ENCODE measurements at regions not wholly inside any gene's neighbourhood (a gene's known extent, or its start where the extent isn't known, plus 50 kb on each side); places are given as distances from the start of the nearest gene placed in this dataset.
A peak's percentile ranks its signal among the peaks of the same experiment; 100 is the strongest.

DNA sequence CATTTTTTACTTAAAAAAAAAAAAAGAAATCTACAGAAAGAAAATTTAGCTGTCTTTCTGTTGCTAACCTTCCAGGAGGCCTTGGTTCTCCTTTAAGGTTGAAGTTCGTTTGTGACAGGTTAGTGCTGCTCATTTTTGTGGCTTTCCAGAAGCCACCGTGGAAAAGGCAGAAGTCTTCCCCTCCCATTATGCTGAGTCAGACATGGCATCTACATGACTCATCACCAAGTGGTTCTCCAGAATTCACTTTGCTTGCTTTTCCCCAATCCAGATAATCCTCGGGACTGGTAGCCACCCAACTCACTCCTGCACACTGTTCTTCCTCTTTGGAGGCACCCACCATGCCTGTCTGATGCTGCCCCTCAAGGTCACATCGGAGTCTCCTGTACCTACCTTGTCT, 228.7 kb downstream of the PIK3C3 start:
- DNase-seq: peak in 4 of 42 donors; percentile 5 to 25 (median 8)
- intact Hi-C loops (cut with DNase I): no loop called here

DNA sequence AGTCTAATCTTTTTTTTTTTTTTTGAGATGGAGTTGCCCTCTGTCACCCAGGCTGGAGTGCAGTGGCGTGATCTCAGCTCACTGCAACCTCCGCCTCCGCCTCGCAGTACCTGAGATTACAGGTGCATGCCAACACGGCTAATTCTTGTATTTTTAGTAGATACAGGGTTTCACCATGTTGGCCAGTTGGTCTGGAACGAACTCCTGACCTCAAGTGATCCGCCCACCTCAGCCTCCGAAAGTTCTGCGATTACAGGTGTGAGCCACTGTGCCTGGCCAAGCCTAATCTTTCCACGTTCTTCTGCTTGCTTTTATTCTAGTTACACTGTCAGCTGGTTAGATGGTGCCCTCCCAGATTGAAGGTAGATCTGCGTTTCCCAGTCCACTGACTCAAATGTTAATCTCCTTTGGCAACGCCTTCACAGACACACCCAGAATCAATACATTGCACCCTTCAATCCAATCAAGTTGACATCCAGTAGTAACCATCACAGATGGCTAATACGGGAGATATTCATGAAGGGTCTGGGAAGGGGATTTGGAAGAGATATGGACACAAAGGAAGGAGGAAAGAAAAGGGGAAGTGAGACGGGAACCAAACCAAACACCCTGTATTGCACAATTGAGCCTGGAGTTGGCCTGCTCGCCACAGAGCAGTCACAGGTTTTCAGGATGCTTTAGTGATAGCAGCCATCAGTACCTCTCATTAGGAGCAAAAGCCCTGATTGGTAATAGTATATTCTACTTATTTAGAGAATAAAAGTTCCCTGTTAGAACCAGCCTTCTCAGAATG, 229.8 kb downstream of the PIK3C3 start:
- DNase-seq: no peak
- intact Hi-C loops (cut with DNase I): no loop called here

DNA sequence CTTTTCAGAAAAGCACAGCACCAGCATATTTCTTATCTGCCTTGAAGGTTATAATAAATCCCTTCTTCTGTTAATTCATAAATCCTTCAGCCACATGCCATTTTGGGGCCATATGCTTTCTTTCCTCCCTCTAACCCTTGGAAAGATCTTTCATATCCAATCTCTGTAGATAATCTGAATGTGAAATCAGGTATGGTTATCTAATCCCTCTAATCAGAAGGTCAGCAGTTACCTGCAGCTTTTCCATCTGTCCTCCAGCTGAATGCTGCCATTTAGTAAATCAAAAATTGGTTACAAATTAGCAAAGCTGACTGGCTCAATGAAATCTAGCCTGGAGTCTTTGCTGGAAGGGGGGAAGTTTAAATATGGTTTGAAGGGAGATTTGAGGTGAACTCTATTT, 230.5 kb downstream of the PIK3C3 start:
- no peak for DNase-seq
- intact Hi-C loops (cut with DNase I): no loop called here

DNA sequence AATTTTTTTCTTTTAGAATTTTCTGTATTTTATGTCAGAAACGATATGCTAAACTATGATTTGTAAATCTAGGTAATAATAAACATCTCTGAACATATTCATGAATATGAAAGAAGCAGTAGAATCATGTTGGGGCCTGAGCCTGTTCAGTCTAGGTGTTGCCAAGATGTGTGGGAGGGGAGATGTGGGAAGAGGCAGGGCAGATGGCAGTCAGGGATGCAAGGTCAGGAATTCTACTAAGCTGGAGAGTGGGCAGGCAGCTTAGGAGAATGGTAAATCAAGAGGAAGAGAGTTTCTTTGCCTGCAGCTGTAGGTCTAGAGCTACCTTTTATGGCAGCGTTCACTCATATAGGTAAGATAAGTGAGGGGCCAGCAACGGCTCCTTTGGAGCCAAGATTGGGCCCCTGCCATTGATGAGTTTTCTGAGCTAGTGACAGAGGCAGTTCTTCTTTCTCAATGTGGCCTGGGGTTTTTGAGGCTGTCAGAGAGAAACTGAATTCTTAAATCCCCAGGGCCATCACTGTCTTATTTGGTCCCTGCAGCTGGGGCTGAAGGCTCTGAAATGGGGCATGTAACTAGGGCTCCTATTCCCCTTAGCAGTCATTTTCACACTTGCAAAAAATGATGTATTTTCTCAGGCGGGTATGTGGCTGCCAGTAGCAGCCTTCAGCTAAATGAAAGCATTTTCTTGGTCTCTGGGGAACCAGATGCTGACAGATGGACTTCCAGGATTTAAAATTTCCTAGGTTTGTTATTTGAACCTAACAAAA, 232.8 kb downstream of the PIK3C3 start:
- DNase-seq: no peak
- intact Hi-C loops (cut with DNase I): no loop called here

DNA sequence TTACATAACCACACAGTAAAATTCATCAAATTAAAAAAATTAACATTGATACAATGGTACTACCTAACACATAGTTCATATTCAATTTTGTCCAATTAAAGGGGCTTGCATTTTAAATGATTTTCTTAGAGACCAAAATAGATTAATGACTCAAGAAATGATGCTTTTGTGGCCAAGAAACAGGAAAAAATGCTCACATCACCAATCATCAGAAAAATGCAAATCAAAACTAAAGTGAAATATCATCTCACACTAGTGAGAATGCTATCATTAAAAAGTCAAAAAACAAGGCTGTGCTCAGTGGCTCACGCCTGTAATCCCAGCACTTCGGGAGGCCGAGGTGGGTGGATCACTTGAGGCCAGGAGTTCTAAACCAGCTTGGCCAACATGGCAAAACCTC, 235.6 kb downstream of the PIK3C3 start:
- intact Hi-C loops (cut with DNase I): no loop called here
- DNase-seq: no peak

DNA sequence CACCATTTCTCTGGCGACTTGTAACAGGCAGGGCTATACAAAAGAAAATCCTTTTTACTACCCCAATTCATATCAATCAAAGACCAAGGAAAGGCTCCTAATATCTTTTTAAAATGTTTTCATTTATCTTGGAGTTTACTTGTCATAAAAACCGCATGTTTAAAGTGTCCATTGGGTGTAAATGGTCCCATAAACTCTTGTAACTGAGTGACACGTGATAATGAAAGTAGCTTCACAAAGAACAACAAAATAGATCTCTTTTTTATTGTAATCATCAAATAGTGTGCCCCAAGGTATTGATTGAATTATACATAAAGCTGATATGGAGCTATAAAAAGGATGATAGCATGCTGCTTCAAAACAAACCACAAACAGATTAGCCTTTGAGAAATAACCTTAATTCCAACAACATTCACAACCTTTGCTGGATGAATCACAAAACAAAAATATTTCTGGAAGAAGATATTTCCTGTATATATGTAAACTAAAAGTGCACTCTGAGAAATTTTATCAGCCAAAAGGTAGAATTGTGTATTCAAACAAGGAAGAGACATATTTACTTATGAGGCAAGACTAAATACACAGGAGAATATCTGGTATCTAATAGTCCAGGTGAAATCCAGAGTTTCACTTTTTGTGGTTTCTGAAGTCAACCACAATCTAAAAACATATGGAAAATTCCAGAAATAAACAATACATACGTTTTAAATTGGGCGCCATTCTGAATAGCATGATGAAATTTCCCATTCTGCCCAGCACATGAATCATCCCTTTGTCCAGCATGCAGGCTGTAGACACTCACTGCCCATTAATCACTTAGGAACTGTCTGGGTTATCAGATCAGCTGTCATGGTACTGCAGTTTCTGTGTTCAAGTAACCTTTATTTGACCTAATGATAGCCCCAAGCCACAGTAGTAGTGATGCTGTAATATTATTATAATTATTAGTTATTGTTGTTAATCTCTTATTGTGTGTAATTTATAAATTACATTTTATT, 237.5 kb downstream of the PIK3C3 start:
- intact Hi-C loops (cut with DNase I): no loop called here
- DNase-seq: peak in 3 of 42 donors; percentile 6 to 45 (median 41)

DNA sequence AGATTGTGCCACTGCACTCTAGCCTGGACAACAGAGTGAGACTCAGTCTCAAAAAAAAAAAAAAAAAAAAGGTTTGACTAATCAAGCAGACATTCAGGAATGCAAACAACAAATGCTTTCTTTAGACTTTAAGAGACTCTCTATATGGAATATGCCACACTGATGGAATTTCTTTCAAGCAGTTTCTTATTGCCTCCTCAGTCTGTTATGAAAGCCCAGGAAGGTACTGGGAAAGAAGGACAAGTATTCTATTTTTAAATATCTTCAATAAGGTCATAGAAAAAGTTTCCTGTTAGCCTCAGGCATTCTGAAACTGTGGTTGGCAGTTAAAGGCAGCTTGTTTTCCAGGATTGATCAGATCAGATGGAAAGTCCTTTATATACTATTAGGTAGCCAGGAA, 241.6 kb downstream of the PIK3C3 start:
- intact Hi-C loops (cut with DNase I): no loop called here
- no peak for DNase-seq

DNA sequence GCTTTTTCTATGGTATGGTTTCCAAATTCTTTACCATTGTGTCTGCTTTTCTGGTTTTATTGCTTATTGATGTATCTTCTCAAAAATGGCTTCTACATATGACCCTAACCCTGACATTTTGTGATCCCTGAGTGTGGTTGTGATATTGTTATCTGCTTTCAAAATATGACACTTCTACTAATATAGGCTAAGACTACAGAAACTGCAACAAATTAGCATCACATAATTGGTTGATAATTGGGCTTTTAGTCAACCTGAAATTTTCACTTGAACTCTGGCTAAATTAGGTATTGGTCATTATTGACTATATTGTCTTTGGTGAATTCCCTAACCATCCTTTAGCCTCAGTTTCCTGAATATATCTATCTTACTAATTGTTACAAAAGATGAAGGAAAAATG, 246.1 kb downstream of the PIK3C3 start:
- intact Hi-C loops (cut with DNase I): no loop called here

DNA sequence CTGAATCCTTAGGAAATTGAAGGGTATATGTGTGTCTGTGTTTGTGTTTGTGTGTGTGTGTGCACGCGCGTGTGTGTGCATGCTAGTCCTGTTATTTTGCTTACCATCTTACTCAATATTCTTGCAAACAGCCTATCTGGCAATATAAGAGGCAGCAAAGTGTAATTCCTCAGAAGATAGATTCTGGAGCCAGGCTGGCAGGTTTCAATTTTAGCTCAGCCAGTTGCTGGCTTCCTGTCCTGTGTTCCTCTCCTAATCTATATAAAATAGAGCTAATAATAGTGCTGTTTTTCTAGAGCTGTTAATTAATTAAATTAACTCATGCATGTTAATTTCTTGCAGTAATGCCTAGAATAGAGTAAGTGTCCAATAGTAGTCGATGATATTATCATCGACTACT, 256.2 kb downstream of the PIK3C3 start:
- DNase-seq: no peak
- intact Hi-C loops (cut with DNase I): no loop called here

More for the DNA sequence above, 246.1 kb downstream of the PIK3C3 start:
- no peak for DNase-seq

DNA sequence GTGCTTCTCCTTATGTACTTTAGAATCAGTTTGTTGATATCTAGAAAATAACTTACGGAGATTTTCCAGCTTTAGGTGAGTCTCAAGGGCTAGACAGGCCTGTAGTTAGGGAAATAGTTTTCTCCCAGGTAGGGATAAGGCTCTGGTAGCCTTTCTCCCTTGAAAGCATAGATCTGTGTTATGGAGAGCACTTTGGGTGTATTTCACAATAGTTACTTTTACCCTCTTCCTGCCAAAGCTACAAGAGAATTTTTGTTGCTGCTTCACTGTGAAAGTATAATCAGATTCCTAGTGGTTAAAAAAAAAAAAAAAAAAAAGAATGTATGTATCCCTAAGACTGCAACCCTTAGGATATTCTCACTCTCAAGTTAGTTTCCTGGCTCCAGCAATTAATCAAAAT, 267.5 kb downstream of the PIK3C3 start:
- DNase-seq: no peak
- intact Hi-C loops (cut with DNase I): no loop called here

DNA sequence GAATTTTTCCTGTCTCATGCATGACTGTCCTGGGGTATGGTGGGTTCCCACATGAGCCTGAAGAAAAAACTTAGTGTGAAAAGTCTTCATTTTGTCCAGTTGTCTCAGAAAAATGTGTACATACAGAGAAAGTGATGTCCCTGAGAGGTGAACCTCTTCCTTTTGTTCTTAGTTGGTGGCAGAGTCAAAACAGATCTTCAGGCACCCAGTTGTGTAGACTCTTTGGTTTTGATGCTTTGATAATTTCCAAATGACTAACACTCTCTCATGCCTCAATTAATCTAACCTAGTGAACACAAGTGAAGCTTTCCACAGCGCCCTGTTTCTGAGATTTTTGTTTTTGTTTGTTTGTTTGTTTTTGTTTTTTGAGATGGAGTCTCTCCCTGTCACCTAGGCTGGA, 273.5 kb downstream of the PIK3C3 start:
- intact Hi-C loops (cut with DNase I): no loop called here
- no peak for DNase-seq

DNA sequence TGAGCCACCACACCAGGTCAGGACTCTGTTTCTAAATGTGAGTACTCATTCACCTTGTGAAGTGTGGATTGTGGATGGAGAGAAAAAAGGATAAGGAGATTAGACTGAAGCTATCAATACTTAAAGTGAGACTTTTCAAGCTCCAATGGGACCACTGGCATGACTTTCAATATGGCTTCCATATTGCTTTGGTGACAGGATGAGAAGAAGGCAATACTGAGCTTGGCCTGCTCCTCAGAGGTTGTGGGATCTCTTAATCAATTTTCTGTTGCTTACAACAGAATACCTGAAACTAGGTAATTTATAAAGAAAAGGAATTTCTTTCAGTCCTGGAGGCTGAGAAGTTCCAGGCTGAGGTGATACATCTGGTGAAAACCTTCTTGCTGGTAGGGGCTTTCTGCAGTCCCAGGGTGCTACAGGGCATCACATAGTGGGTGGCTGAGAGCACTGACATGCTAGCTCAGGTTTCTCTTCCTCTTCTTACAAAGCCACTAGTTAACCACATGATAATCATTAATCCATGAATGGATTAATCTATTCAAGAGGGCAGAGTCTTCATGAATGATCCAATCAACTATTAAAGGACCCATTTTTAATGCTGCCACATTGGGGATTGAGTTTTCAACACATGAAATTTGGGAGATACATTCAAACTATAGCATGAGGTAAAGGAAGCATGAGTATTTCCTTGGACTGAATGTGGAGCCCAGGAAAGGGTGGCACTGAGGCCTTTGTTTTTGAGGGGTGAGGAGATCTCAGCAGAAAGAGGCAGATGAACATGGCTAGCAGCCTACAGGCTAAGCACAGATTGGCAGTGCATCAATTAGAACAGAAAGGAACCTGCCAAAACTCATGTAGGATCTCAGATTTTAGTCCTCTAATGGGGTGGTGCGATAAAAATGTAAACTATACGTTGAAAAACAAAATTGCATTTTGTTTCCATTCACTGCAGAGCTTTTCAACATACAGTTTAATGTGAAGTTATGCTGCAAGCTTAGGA, 274.5 kb downstream of the PIK3C3 start:
- intact Hi-C loops (cut with DNase I): no loop called here
- no peak for DNase-seq

DNA sequence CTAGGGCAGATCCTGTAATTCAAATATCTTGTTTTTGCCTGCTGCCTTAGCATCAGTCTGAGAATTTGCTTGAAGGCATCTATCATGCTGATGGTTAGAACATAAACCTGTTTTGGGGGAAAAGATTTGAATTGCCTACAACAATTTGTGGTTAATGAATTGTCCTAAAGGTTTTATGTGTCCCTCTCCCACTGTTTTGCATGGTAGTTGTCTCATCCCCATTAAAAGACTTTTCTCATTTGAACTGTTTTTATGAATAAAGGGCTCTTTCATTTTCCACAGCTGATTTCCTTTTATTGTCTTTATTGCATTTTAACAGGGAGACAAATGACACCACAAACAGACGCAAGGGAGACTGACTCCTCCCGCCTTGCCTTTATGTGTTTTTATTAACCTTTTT, 275.6 kb downstream of the PIK3C3 start:
- no peak for DNase-seq
- intact Hi-C loops (cut with DNase I): no loop called here

DNA sequence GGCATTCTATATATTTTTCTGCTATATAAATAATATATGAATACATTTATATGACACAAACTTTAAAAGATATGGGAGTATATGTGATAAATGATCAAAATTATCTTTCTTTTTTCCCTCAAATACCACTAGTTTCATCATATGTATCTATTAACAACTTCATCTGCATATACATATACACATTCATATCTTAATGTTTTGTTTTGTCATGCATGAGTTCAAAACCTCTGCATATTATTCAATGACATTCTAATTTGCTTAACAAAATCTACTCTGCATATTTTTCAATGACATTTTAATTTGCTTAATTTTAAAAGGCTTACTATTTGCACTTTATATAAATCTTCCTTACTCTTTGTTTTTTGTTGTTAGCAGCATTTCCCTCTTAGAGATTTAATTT, 276.2 kb downstream of the PIK3C3 start:
- intact Hi-C loops (cut with DNase I): no loop called here
- DNase-seq: no peak

DNA sequence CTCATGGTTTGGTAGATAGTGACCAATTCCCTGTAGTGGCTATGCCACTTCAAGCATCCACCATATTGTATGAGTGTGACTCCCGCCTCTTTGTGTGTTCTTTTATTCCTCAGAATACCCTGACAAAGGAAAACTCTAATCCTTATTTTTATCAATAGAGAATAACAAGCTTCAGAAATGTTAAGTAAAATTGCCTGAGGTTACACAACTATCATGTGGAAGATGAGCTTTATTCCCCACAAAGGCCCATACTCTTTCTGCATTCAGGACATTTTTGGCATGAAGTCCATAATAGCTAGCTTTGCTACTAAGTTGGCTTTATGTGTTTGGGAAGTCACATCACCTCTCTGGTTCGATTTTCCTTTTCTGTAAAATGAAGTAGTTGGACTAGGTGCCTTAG, 276.8 kb downstream of the PIK3C3 start:
- intact Hi-C loops (cut with DNase I): no loop called here
- DNase-seq: no peak

DNA sequence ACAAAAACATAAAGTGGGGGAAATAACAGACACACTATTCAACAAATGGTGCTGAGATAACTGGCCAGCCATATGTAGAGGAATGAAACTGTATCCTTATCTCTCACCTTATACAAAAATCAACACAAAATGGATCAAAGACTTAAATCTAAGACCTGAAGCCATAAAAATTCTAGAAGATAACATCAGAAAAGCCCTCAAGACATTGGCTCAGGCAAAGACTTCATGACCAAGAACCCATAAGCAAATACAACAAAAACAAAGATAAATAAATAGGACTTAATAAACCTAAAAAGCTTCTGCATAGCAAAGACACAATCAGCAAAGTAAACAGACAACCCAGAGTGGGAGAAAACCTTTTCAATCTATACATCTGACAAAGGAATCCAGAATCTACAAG, 278.9 kb downstream of the PIK3C3 start:
- intact Hi-C loops (cut with DNase I): no loop called here
- no peak for DNase-seq

DNA sequence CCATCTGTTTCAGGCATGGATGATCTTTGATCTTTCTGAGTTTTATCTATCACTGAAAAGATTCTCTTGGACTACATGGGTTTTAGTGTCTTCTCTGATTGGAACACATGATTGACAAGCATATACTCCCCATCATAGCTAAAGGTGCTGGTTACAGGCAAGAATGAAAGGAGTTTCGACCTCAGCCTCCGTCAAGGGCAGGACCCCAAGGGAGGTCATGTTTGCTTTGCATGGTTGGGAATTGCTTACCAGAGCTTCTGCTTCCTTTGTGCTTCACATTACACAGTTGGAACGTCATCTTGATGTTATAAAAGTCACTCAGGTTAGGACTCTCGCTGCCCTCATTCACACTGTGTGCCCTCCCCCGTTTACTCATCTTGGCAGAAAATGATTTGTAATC, 287.7 kb downstream of the PIK3C3 start:
- intact Hi-C loops (cut with DNase I): no loop called here
- DNase-seq: no peak

DNA sequence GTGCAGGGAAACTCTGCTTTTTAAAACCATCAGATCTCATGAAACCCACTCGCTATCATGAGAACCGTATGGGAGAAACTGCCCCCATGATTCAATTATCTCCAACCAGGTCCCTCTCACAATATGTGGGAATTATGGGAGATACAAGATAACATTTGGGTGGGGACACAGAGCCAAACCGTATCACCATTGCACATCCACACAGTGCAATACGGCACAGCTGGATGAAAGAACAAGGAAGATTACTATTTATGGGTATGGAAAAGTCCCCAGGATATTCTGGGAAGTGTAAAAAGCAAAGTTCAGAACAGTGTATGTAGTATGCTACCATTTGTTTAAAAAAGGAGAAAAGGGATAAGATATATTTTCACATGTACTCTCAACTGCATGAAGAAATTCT, 290.1 kb downstream of the PIK3C3 start:
- no peak for DNase-seq
- intact Hi-C loops (cut with DNase I): no loop called here

Data from head of caudate nucleus (tissue), 42 donors.